GF-D8 (cell line): ENCODE measurements at regions not wholly inside any gene's neighbourhood (a gene's known extent, or its start where the extent isn't known, plus 50 kb on each side); places are given as distances from the start of the nearest gene placed in this dataset.
"Not testable (repeated sequence)": the region's sequence is repeated elsewhere in the genome, so short reads cannot be mapped to it uniquely, and the experiment has no call there.

ENCODE experiments used
- DNase-seq: peaks from one replicate; lab custom pipeline; 2025; lab: John Stamatoyannopoulos, UW

DNA sequence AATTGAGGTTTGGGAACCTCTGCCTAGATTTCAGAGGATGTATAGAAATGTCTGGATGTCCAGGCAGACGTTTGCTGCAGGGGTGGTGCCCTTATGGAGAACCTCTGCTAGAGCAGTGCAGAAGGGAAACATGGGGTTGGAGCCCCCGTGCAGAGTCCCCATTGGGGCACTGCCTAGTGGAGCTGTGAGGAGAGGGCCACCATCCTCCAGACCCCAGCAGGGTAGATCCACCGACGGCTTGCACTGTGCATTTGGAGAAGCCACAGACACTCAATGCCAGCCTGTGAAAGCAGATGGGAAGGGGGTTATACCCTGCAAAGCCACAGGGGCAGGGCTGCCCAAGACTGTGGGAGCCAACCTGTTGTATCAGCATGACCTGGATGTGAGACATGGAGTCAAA lies 354.6 kb downstream of the ZNF326 start:
- DNase-seq, result no peak

GRCh38 chr1:90348934-90349333 lies 354.0 kb downstream of the ZNF326 start:
- DNase-seq, result no peak

- not testable (repeated sequence) for DNase-seq
These were observed 353.5 kb downstream of the ZNF326 start for GRCh38 chr1:90348459-90348858.

GRCh38 chr1:90347366-90347765 lies 352.5 kb downstream of the ZNF326 start:
- DNase-seq, result no peak

GRCh38 chr1:90346757-90347156 lies 351.8 kb downstream of the ZNF326 start:
- no peak for DNase-seq

- no peak for DNase-seq
These were observed 351.4 kb downstream of the ZNF326 start for GRCh38 chr1:90346349-90346748.

- DNase-seq, result no peak
These were observed 350.2 kb downstream of the ZNF326 start for GRCh38 chr1:90344963-90345730.

DNA sequence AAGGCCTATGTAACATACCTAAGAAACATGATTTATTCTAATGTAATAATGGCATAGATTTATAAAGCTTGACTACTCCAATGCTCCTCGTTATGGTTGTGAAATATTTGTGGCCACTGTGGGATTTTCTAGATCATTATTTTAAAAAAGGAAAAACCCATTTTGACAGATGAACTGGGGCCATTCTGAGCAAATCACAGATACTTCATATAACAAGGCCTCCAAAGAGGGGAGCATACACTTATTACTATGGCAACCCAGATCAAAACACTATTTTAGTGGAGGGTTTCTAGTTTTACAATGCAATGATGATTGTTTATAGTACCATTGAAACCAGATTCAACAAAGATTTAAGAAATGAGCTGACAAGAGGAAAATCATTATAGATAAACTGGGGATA lies 346.6 kb downstream of the ZNF326 start:
- no peak for DNase-seq

GRCh38 chr1:90340606-90341005 lies 345.7 kb downstream of the ZNF326 start:
- peak; percentile 46 for DNase-seq

- DNase-seq, result peak; percentile 43
These were observed 344.9 kb downstream of the ZNF326 start for GRCh38 chr1:90339811-90340210.

GRCh38 chr1:90336552-90337324 lies 341.8 kb downstream of the ZNF326 start:
- DNase-seq, result no peak

DNA sequence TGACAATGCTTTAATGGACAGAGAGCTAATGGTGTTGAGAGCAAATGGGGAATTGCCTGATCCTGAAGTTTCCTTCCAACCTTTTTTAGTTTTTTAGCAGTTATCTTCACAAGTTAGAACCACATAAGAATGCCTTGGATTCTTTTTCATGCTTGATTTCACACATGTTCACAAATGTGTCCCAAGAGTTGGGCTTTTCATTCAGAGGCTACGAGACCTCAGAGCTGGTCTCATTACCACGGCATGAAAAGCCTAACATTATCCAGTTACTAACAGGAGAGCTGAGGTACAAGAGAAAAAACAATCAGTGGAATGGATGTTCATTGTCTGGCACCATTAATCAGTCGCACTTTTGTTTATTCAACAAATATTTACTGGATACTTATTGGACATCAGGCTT lies 340.6 kb downstream of the ZNF326 start:
- DNase-seq, result no peak

DNA sequence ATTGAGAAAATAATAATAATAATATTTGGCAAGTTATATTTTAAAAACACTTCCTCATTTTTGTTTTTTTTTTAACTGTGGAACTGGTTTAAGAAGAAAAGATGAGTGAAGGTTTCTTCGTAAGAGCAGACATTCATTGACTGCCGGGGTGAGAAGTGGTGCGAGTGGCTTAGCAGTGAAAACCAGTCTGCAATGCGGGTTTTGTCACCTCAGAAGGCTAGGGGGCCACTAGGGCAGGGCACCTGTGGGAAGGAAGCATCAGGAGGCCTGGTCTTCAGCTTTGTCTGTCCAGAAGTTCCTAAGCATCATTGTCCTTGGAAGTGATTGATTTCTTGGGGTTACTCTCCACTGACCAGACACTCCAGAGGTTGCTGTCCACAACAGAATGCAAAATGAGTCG lies 339.2 kb downstream of the ZNF326 start:
- no peak for DNase-seq

GRCh38 chr1:90325168-90325567 lies 330.3 kb downstream of the ZNF326 start:
- peak; percentile 23 for DNase-seq

DNA sequence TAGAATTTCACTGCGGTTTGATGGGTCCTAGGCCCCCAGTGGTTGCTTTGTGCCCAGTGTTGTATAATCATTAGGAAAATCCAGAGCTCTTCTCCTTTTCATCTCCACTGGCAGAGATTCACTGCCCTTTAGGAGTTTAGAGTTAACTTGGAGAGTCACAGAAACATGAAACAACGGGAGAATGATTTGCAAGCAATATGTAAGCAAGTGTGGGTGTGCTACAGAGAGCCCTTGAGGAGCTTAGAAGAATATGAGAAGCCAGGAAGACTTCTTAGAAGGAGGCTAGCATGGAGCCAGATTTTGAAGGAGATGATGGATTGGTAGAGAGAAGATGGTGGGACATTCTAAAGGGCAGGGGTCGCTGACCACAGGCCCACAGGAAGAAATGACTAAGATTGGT lies 327.3 kb downstream of the ZNF326 start:
- no peak for DNase-seq

- DNase-seq, result no peak
These were observed 325.0 kb downstream of the ZNF326 start for GRCh38 chr1:90319918-90320317.

DNA sequence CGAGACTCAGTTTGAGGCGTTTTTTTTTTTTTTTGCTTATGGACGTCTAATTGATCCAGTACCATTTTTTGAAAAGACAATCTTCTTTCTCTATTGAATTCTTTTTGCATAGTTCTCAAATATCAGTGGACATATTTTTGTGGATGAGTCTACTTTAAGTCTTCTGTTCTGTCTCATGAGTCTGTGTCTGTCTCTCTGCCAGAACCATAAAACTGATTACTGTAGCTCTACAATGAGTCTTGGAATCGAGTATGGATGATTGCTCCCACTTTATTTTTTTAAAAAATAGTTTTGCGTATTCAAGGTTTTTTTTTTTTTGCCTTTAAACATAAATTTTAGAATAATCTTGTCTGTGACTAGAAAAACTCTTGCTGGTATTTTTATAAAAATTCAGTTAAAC lies 323.5 kb downstream of the ZNF326 start:
- DNase-seq, result no peak

- no peak for DNase-seq
These were observed 322.7 kb downstream of the ZNF326 start for GRCh38 chr1:90317628-90318027.

DNA sequence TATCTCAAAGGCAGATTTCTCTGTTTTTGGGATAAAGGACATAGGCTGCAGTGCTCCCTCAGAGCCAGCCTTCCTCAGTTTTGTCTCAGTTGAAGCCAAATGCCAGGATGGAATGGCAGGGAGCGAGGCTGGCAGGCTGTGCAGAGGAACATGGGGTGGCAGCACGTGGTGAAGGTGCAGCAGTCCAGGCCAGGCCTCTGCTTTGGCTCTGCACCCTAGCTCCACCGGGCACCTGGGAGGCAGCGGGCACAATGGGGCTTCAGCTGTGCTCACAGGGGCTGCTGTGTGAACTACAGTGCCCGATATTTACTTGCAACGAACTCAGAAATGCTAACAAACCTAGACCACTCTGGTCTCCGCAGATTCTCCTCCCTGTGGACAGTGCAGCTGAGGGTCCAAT lies 319.6 kb downstream of the ZNF326 start:
- no peak for DNase-seq

DNA sequence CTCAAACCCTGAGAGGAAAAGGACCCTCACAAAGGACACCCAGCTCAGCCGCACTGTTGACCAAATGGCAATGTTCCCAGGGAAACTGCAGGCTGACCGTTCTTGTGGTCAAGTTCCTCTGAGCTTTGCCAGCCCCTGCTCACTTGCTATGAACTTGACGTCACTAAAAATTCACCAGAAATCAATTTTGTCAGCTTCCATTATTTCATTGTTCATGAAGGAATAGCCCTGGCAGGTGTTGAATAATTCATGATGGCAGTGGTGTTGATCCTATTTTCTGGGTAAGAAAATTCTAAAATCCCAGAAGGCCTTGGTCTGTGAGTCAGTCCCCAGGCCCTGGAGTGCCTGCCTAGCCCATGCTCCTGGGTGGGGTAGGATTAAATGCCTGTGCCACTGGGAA lies 318.9 kb downstream of the ZNF326 start:
- no peak for DNase-seq

DNA sequence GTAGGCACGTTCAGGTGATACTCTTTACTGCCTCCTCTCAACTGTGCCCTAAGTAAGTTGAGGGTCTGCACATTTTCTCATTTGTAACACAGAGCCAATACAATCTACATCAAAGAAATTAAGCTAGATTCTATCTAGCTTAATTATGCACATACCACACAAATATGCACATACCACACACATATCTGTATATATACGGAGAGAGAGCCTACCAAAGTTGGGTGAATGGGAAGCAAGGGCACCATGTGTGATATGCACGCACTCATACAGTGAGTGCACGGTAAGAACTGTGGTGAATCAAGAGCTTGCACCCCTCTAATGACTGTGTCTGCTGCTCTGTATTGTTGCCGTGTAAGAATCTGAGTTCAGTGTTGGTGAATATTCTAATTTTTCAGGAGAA lies 314.9 kb downstream of the ZNF326 start:
- no peak for DNase-seq

DNA sequence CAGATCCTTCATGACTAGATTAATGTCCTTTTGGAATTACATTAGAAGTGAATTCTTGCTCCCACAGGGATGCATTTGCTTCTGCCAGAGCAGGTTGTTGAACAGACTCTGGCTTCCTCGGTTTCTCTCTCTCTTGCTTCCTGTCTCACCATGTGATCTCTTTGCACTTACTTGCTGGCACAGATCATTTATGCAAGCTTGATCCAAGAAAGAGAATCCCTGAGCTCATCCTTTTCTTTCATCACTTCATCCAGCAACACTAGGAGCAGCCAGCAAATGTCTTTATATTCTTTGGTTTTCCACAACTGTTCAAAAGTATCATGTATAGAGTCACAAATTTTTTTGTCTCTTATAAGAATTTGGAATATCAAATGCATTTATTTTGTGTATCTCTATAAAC lies 313.5 kb downstream of the ZNF326 start:
- DNase-seq, result no peak

- no peak for DNase-seq
These were observed 310.7 kb downstream of the ZNF326 start for GRCh38 chr1:90305577-90305976.

- DNase-seq, result no peak
These were observed 301.4 kb downstream of the ZNF326 start for GRCh38 chr1:90296327-90296726.
